ENCODE measurements at regions not wholly inside any gene's neighbourhood (a gene's known extent, or its start where the extent isn't known, plus 50 kb on each side); places are given as distances from the start of the nearest gene placed in this dataset.

DNA sequence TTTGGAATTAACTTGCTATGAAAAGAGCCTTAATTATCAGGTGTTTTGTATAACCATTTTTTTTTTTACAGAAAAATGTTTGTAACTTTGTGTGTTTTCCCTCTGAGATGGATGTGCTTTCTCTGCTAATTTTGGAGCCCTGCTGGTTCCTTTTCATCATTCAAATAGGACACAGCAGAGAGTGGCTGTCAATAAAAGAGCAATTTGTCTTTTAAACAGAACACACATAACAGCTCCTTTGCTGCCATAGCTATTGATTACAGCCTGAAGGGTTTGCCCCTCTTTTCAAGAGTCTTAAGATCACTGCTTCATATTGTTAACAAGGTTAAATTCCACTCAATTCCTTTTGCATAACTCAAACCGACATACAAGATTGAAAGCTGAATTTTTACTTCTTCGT is 187.2 kb upstream of the MBL2 start:
- no peaks in the 10 kb centered on the region for H3K4me1 Mint-ChIP-seq (ENCODE audit: low read depth)
- H3K4me3 Mint-ChIP-seq = no peak overlapping the region
- no peak overlapping the region for H3K27ac Mint-ChIP-seq
- no peaks in the 10 kb centered on the region for H3K27me3 Mint-ChIP-seq (ENCODE audit: insufficient read depth)
- TF ChIP-seq, protein P1, sequence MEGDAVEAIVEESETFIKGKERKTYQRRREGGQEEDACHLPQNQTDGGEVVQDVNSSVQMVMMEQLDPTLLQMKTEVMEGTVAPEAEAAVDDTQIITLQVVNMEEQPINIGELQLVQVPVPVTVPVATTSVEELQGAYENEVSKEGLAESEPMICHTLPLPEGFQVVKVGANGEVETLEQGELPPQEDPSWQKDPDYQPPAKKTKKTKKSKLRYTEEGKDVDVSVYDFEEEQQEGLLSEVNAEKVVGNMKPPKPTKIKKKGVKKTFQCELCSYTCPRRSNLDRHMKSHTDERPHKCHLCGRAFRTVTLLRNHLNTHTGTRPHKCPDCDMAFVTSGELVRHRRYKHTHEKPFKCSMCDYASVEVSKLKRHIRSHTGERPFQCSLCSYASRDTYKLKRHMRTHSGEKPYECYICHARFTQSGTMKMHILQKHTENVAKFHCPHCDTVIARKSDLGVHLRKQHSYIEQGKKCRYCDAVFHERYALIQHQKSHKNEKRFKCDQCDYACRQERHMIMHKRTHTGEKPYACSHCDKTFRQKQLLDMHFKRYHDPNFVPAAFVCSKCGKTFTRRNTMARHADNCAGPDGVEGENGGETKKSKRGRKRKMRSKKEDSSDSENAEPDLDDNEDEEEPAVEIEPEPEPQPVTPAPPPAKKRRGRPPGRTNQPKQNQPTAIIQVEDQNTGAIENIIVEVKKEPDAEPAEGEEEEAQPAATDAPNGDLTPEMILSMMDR (IDR thresholded peaks at IDR 0.05) = no peak
- DNase-seq = no peak
- H3K36me3 Mint-ChIP-seq (ENCODE audit: low read depth) = no peaks in the 10 kb centered on the region
- peaks cover 4% of the 10 kb centered on the region for H3K9me3 Mint-ChIP-seq

DNA sequence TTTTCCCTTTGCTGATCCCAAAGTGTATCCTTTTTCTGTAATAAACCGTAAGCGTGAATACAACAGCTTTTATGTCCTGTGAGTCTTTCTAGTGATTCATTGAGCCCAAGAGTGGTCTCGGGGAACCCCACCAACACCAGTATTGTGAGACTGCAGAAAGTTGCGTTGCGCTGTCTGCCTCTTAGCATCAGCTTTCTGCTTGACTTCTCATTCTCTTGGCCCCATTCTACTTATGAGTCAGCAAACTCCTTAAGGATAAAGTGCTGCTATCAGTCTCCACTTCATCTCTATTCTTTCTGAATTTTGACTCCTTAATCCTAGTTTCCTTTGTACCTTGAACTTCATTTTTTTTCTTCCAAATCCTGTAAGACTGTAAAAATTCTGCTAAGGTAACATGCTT is 184.3 kb upstream of the MBL2 start:
- DNase-seq = no peak
- Mint-ChIP-seq H3K36me3 (ENCODE audit: low read depth) (no peaks in the 10 kb centered on the region), H3K4me1 (ENCODE audit: low read depth) (no peaks in the 10 kb centered on the region), H3K27ac (no peak overlapping the region), H3K27me3 (ENCODE audit: insufficient read depth) (no peaks in the 10 kb centered on the region), H3K9me3 (peaks cover 5% of the 10 kb centered on the region), H3K4me3 (no peak overlapping the region)
- TF ChIP-seq, protein P1 (IDR thresholded peaks at IDR 0.05) = no peak

DNA sequence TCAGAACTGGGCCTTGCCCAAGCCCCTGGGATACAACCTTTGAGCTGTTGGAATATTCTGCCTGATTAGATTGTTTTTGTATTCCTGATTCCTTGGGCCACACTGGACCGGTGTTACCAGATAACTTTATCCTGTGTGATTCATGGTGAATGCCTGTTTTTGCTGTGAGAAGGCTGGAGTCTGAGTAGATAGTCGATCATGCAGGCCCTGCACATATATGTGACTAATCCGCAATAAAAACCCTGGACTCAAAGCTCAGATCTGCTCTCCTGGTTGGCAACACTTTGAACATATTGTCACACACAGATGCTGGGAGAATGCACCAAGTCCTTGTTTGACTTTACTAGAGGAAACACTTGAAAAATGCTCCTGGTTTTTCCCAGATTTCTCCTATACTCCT is 183.9 kb upstream of the MBL2 start:
- Mint-ChIP-seq H3K9me3 (peaks cover 9% of the 10 kb centered on the region), H3K4me1 (ENCODE audit: low read depth) (no peaks in the 10 kb centered on the region), H3K27ac (no peak overlapping the region), H3K36me3 (ENCODE audit: low read depth) (no peaks in the 10 kb centered on the region), H3K27me3 (ENCODE audit: insufficient read depth) (no peaks in the 10 kb centered on the region), H3K4me3 (no peak overlapping the region)
- no peak for DNase-seq
- TF ChIP-seq, protein P1 (IDR thresholded peaks at IDR 0.05) = no peak

DNA sequence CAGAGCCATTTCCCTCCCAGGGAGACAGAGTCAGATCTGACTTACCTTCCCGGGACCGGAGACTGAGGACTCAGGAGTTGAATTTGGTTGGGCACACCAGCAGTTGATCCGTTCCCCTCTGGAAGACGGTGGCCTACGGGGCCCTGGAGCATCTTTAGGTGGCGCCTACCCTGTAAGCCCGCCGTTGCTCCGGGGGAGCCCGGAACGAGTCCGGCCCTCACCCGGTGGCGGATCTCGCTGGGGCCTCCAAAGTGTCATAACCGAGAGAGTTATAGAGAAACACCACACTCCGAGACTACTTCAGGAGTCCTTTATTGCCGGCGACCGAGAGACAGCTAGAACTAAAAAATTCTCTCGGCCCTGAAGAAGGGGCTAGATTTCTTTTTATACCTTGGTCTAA is 182.8 kb upstream of the MBL2 start:
- no peak for DNase-seq
- TF ChIP-seq, protein P1 (IDR thresholded peaks at IDR 0.05) = no peak
- H3K36me3 Mint-ChIP-seq (ENCODE audit: low read depth) = no peaks in the 10 kb centered on the region
- peaks cover 16% of the 10 kb centered on the region for H3K9me3 Mint-ChIP-seq
- H3K4me3 Mint-ChIP-seq = no peak overlapping the region
- no peaks in the 10 kb centered on the region for H3K4me1 Mint-ChIP-seq (ENCODE audit: low read depth)
- no peaks in the 10 kb centered on the region; the same call in 1 of the 2 replicates for H3K27me3 Mint-ChIP-seq (ENCODE audit: insufficient read depth)
- no peak overlapping the region for H3K27ac Mint-ChIP-seq

DNA sequence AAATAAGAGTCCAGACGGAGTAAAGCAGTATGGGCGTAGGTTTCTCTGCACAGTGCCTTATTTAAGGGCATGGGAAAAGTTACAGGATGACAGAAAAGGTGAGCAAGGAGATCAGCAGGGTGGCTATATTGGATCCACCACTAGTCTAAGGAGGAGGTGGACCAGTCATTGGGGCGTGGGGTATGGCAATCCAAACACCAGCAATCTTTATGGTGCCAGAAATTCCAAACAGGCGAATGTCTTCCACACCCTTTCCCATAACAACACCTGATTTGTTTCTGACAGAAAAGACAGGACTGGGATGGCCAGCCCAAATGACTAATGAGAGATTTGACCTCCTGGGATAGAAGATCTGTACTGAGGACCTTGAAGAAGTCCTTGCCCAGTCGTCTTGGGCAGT is 181.8 kb upstream of the MBL2 start:
- peaks cover 25% of the 10 kb centered on the region for H3K9me3 Mint-ChIP-seq
- TF ChIP-seq, protein P1 (IDR thresholded peaks at IDR 0.05) = no peak
- H3K27me3 Mint-ChIP-seq (ENCODE audit: insufficient read depth) = no peaks in the 10 kb centered on the region; the same call in 1 of the 2 replicates
- H3K4me1 Mint-ChIP-seq (ENCODE audit: low read depth) = no peaks in the 10 kb centered on the region
- DNase-seq = no peak
- no peak overlapping the region for H3K4me3 Mint-ChIP-seq
- H3K36me3 Mint-ChIP-seq (ENCODE audit: low read depth) = no peaks in the 10 kb centered on the region
- no peak overlapping the region for H3K27ac Mint-ChIP-seq

Data from HFFc6 (cell line).